Adrenal gland (tissue), 5 donors: ENCODE measurements at regions not wholly inside any gene's neighbourhood (a gene's known extent, or its start where the extent isn't known, plus 50 kb on each side); places are given as distances from the start of the nearest gene placed in this dataset.

Source experiments
- POLR2A ChIP-seq, 2 donors: fragments of 450-650 bp; IDR thresholded peaks; one replicate each; pipeline ENCODE4 v1.6.1; 2017; ENCODE audit warnings: antibody characterized with exemption in 2 of 2, mild to moderate bottlenecking in 2 of 2, moderate library complexity in 1 of 2
- TF ChIP-seq, protein P1 (sequence below), 6 experiments: fragments of 450-650 bp in 4 of 6; fragments of 200-600 bp in 2 of 6; sonication (generic) in 1 of 6; IDR thresholded peaks; 1 replicate in 5 of 6; 2 replicates in 1 of 6; pipeline versions ENCODE4 v1.5.1 to v1.8.0; 2016 to 2021; ENCODE audit warnings: antibody characterized with exemption in 6 of 6, mild to moderate bottlenecking in 2 of 6, moderate library complexity in 1 of 6
- donor health status: DM: no; HTN: no; CAD: no.

GRCh38 chr10:59580026-59580863, 129.4 kb downstream of the SLC16A9 start:
- TF ChIP-seq, protein P1, sequence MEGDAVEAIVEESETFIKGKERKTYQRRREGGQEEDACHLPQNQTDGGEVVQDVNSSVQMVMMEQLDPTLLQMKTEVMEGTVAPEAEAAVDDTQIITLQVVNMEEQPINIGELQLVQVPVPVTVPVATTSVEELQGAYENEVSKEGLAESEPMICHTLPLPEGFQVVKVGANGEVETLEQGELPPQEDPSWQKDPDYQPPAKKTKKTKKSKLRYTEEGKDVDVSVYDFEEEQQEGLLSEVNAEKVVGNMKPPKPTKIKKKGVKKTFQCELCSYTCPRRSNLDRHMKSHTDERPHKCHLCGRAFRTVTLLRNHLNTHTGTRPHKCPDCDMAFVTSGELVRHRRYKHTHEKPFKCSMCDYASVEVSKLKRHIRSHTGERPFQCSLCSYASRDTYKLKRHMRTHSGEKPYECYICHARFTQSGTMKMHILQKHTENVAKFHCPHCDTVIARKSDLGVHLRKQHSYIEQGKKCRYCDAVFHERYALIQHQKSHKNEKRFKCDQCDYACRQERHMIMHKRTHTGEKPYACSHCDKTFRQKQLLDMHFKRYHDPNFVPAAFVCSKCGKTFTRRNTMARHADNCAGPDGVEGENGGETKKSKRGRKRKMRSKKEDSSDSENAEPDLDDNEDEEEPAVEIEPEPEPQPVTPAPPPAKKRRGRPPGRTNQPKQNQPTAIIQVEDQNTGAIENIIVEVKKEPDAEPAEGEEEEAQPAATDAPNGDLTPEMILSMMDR (IDR thresholded peaks at IDR 0.05): peak; percentile 38 to 74 (median 55)
- no peak for TF ChIP-seq POLR2A (IDR thresholded peaks at IDR 0.05)
